Thyroid gland (tissue), 4 donors: ENCODE measurements at regions not wholly inside any gene's neighbourhood (a gene's known extent, or its start where the extent isn't known, plus 50 kb on each side); places are given as distances from the start of the nearest gene placed in this dataset.

Experiments used
- DNase-seq, 2 donors: peaks; one replicate each; pipeline ENCODE4 v3.0.0-alpha.2; 2019
- H3K27ac ChIP-seq, 3 donors: fragments of 200-600 bp; sonication (generic); 1 replicate in 2 of 3; 2 replicates in 1 of 3; pipeline ENCODE4 v1.5.1; 2016 to 2019; ENCODE audit warnings: mild to moderate bottlenecking in 1 of 3, moderate library complexity in 1 of 3
- H3K27me3 ChIP-seq: fragments of 200-600 bp; sonication (generic); one replicate; pipeline ENCODE4 v1.5.1; 2019
- H3K36me3 ChIP-seq, 2 donors: fragments of 200-600 bp; sonication (generic); one replicate each; pipeline ENCODE4 v1.5.1; 2016 to 2019
- H3K4me1 ChIP-seq, 2 donors: fragments of 200-600 bp; sonication (generic); one replicate each; pipeline ENCODE4 v1.5.1; 2017 to 2019
- H3K4me3 ChIP-seq, 3 donors: fragments of 200-600 bp; sonication (generic); replicated peaks in 1 of 3; 1 replicate in 2 of 3; 2 replicates in 1 of 3; pipeline ENCODE4 v1.5.1; 2016; ENCODE audit warnings: mild to moderate bottlenecking in 1 of 3
- H3K9me3 ChIP-seq: fragments of 200-600 bp; sonication (generic); one replicate; pipeline ENCODE4 v1.5.1; 2017
- CTCF ChIP-seq, 6 experiments: fragments of 200-600 bp in 3 of 6; fragments of 450-650 bp in 3 of 6; sonication (generic) in 3 of 6; IDR thresholded peaks; one replicate each; pipeline ENCODE4 v1.5.1; 2016 to 2019; ENCODE audit warnings: antibody characterized with exemption in 6 of 6, mild to moderate bottlenecking in 2 of 6, inconsistent platforms in 1 of 6, moderate library complexity in 1 of 6
- POLR2A ChIP-seq, 2 donors: fragments of 450-650 bp; IDR thresholded peaks; one replicate each; pipeline ENCODE4 v1.6.1; 2017; ENCODE audit warnings: antibody characterized with exemption in 2 of 2, mild to moderate bottlenecking in 2 of 2, moderate library complexity in 1 of 2
- WGBS, 2 donors: methylation state at CpG; one replicate each; pipeline ENCODE4 v1.1.5; 2017; 5-methylcytosine and 5-hydroxymethylcytosine counted together
- intact Hi-C: fragments of 100-400 bp; cut with DNase I; formaldehyde crosslinking; loops from one replicate; pipeline ENCODE4 v1.15.1; 2023

GRCh38 chr5:8123559-8123958, 254.6 kb downstream of the MTRR start:
- Histone ChIP-seq H3K27ac (no peak overlapping the region), H3K27me3 (no peaks in the 10 kb centered on the region), H3K4me3 (no peak overlapping the region), H3K9me3 (no peaks in the 10 kb centered on the region), H3K36me3 (no peaks in the 10 kb centered on the region), H3K4me1 (no peaks in the 10 kb centered on the region)
- intact Hi-C loops = no loop called here
- WGBS, 2 donors = 51 to 59% methylated on average over 3 of the region's 3 CpGs
- DNase-seq = no peak
- TF ChIP-seq POLR2A (IDR thresholded peaks at IDR 0.05) (no peak), CTCF (IDR thresholded peaks at IDR 0.05) (no peak)

- TF ChIP-seq CTCF (IDR thresholded peaks at IDR 0.05) (no peak), POLR2A (IDR thresholded peaks at IDR 0.05) (no peak)
- WGBS, 2 donors = 89 to 94% methylated on average over 5 of the region's 5 CpGs
- DNase-seq = no peak
- intact Hi-C loops = no loop called here
- H3K4me1 ChIP-seq = no peaks in the 10 kb centered on the region
- no peaks in the 10 kb centered on the region for H3K9me3 ChIP-seq
- H3K36me3 ChIP-seq = no peaks in the 10 kb centered on the region
- H3K27ac ChIP-seq = no peak overlapping the region
- H3K4me3 ChIP-seq = no peak overlapping the region
- no peaks in the 10 kb centered on the region for H3K27me3 ChIP-seq
Measured at GRCh38 chr5:8134609-8135008, 265.7 kb downstream of the MTRR start.

GRCh38 chr5:8135742-8136141, 266.8 kb downstream of the MTRR start:
- no peaks in the 10 kb centered on the region for H3K36me3 ChIP-seq
- no peak overlapping the region for H3K4me3 ChIP-seq
- H3K9me3 ChIP-seq = no peaks in the 10 kb centered on the region
- 62 to 69% methylated on average over 4 of the region's 4 CpGs for WGBS, 2 donors
- no peaks in the 10 kb centered on the region for H3K27me3 ChIP-seq
- H3K27ac ChIP-seq = no peak overlapping the region
- intact Hi-C loops = no loop called here
- TF ChIP-seq CTCF (IDR thresholded peaks at IDR 0.05) (no peak), POLR2A (IDR thresholded peaks at IDR 0.05) (no peak)
- no peak for DNase-seq
- H3K4me1 ChIP-seq = no peaks in the 10 kb centered on the region

DNA sequence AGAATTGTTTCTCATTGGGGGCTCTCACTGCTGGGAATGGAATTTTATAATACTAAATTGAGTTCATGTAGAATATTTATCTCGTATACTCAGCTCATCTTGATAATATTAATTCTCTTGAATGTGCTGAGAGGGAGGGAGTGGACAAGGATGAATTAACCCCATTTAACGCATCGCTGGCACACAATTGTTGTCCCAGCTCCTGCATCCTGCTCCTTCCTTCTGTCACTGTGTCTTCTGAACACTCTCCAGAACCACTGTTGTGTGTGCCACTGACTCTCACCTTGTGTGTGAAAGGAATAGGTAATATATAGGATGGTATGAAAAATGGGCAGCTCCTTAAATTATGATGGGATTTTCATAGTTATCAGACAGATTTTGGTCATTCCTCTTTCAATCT, 267.3 kb downstream of the MTRR start:
- DNase-seq = no peak
- H3K27ac ChIP-seq = no peak overlapping the region
- intact Hi-C loops = no loop called here
- TF ChIP-seq POLR2A (IDR thresholded peaks at IDR 0.05) (no peak), CTCF (IDR thresholded peaks at IDR 0.05) (no peak)
- no peaks in the 10 kb centered on the region for H3K27me3 ChIP-seq
- WGBS, 2 donors = 79 to 92% methylated on average over 3 of the region's 3 CpGs
- no peak overlapping the region for H3K4me3 ChIP-seq
- no peaks in the 10 kb centered on the region for H3K4me1 ChIP-seq
- H3K9me3 ChIP-seq = no peaks in the 10 kb centered on the region
- no peaks in the 10 kb centered on the region for H3K36me3 ChIP-seq

DNA sequence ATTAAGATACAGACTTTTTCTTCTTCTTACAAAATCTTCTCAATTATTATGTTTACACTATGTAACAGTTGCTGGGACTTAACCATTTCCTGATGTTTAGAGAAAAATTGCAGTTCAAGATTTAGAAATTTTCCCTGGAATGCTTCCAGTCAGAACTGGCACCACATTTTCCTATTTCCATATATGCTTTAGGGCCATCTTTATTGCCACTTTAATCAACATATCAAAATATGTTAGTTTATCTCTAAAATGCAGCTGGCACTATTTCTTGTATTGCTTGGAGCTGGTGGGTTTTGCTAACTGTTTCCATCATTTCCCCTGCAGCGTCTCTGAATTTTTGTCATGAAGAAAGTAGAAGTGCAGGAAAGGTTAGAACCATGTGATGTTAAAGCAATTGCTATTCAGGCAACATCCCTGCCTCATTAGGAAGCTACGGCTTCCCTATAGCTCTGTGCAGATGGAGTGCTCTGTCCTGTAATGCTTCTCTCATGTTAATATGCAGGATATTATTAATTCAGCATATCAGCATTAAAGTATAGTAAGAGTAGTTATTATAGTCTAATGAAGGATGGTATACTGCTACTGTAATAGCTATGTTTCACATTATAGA, 269.1 kb downstream of the MTRR start:
- H3K27ac ChIP-seq = no peak overlapping the region
- no peaks in the 10 kb centered on the region for H3K36me3 ChIP-seq
- intact Hi-C loops = no loop called here
- no peak for DNase-seq
- H3K4me1 ChIP-seq = no peaks in the 10 kb centered on the region
- no peaks in the 10 kb centered on the region for H3K27me3 ChIP-seq
- 73 to 74% methylated on average over 2 of the region's 2 CpGs for WGBS, 2 donors
- no peak overlapping the region for H3K4me3 ChIP-seq
- TF ChIP-seq CTCF (IDR thresholded peaks at IDR 0.05) (no peak), POLR2A (IDR thresholded peaks at IDR 0.05) (no peak)
- no peaks in the 10 kb centered on the region for H3K9me3 ChIP-seq
